HG03135 (cell line): ENCODE measurements at regions not wholly inside any gene's neighbourhood (a gene's known extent, or its start where the extent isn't known, plus 50 kb on each side); places are given as distances from the start of the nearest gene placed in this dataset.

Source experiments
- ATAC-seq: cut with Tn5 transposase; IDR thresholded peaks from one replicate; pipeline ENCODE4 v1.9.1; 2021; ENCODE audit warnings: mild to moderate bottlenecking, moderate library complexity; ENCODE audit not compliant: unreplicated experiment

DNA sequence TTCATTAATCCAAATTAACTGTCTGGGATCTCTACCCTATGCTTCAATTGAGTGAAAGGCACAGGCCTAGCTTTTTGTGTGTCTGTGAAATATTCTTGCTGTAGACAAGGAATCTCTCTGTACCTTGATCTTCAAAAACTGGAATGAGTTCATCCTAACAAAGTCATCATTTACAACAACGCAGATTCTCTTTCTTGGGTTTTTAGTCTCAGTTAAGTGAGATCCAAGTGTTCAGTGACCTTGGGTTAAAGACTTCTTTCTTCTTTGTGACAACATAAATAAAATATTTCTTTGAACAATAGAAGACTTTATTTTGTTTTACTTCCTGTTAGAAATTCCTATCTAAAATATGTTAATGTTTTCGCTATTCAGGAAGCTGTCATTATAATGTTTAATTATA is 192.2 kb upstream of the LMNTD1 start:
- no peak for ATAC-seq

DNA sequence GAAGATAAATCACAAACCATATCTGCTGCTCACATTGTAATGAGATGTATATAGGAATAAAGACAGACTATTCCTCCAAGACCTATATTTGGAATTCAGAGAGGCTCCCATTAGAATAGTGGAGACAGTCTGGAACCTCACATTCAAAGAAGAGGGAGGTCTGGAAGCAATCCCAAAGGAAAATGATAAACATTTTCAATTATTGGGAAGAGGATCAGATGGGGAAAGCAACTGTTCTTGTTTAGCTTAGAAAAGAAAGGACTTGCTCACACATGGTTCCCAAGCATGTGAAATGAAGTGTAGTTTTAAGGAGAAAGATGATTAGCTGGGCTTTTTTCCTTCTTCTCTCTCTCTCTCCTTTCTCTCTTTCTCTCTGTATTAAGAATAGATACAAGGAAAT is 193.0 kb upstream of the LMNTD1 start:
- ATAC-seq, result no peak

DNA sequence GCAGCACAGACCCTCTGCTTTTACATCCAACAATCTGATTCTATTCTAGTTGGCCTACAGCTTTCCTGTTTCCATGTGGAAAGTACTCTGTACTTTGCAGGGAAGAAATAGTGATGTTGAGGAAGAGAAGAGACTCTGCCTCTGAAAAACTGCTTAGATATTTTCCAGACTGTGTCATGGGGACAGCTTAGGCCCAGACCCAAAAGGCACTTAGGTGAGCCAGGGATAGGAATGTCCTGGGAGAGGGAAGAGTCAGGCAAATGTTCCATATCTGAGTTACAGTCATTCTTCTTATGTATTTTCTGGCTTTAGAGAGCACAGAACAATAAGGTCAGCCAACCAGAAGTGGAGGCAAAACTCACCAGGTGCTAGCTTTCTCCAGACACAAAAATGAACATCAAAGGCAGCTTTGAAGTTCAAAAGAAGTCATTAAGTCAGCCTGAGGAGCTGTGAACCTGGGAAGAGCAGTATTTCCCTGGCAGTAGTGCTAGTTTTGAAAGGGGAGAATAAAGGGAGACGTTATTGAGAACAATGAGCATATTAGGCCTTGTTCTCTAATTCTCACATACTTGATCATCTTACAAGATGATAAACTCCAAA is 199.7 kb upstream of the LMNTD1 start:
- no peak for ATAC-seq

DNA sequence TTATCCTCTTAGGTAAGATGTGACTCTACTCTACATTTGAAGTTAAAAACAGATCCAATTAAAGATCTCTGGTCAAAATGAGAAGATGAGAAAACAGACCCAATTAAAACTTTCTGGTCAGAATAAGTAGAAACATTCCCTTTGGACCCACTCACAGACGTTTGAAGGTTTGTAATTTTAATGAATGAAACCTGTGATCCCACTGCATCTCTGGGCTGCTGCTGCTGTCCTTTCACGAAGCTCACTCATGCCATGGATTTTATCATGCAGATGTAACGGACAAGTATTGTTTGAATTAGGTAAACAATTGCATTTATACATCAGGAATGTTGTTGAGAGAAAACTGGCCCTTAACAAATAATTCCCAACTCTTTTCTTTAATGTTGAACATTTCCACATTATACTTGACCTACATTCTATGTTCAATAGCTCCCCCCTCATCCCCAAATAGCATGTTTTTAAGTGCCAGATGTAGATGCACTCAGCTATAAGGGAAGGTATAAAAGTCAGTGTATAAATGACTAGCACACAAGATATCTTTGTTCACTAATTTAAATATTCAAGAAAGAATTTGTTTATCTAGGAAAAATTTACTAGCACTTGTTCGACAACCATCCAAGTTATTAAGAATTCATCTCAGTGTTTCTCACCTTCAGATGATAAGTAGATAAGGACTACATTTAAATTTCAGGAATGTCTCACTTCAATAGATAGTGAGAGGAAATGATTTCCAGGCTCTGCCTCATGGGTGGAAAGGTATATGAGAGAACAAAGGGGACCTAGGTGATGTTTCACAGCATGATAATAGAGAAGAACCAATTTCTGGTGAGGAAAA is 202.3 kb upstream of the LMNTD1 start:
- no peak for ATAC-seq

DNA sequence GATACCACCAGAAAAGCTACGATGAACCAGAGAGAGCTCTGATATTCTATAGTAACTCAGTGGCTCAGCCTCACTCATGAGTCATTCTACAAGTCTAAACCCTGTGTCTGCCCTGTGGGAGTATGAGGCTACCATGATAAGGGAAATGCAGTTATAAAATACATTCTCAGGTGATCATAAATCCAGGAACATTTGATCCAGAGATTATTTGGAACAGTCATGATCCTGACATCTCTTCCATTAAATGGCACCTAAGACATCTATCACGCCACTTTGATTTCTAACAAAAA is 202.6 kb upstream of the RASSF8 start:
- ATAC-seq, result no peak

DNA sequence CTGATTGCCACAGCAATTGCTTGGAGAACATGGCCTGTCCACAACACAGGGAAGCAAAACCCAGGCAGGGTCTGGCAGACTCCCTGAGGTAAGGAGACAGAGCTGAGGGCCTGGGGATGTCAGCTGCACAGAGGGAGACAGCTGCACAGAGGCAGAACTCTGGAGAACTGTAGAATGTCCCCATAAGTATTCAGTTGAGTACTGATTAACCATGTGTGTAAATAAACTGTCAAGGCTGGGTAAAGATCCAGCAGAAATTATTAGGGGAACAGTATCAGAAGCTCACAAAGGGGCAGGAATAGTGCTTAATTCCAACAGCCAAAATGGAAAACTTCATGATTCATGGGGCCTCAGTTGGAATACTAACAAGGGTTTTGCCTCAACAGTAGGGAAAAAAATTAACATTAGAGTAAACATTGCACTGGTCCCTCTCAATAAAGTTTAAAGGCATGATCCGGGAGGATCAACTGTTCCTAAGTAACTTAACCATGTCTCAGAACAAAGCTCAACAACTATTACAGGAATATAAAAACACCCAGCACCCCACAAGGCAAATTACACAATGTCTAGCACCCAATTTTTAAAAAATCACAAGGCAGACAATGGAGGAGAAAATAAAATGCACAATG is 201.3 kb upstream of the RASSF8 start:
- ATAC-seq, result no peak

DNA sequence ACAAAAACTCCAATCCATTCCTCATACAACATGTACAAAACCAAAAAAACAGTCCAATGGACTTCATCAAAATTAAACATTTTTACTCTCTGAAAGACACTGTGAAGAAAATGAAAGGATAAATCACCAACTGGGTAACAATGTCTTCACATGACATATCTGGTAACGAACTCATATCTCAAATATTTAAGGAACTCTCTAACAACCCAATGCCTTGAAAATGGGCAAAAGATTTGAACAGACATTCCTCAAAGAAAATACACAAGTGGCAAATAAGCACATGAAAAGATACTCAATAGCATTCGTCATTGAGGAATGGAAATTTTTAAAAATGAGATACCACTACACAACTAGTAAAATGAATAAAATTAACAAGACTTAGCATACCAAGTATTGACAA is 198.7 kb upstream of the RASSF8 start:
- ATAC-seq, result no peak

DNA sequence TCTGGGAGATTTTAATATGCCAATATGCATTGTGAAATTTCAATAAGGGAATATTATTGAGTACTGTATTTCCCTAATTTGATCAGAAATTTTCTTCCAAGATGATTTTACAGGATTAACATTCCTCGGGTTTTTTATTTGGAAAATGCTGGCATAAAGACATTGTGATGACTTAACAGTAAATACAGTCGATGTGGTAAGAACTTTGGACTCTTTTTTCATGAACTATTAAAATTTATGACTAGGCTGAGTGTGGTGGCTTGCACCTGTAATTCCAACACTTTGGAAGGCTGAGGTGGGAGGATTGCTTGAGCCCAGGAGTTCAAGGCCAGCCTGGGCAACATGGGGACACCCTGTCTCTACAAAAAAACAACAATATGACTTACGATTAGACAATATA is 197.1 kb upstream of the RASSF8 start:
- ATAC-seq, result no peak

DNA sequence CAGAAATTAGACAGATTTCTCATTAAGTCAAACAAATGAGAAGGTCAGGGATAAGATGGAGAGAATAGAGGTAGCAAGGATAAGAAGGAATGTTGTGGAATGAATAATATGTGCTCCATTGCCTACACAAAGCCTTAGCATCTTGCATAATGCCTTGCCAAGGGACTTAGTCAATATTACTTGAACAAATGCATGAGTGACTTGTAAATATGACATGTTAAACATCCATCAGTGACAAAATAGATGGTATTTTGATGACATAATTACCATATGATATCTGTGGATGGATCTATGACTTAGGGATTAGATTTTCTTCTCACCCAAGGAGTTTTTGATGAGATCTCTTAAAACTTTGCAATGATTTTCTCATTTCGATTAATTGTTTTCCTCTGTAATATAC is 194.1 kb upstream of the RASSF8 start:
- ATAC-seq, result no peak

DNA sequence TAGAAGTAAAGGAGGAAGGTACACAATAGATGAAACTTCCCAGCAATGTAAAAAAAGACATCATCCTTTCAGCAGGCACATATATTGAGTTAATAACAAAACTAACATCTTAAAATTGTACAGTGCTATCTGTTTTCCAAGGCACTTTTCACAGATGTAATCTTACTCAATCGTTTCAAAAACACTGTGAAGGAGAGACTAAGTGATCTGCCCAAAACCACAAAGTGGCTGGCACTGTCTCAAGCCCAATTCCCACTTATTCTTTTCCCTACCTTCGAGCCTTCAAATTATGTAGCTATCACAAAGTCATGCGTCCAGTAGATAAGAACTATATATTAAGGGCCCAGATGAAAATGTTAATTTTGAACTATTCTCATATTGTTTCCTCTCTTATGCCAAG is 193.6 kb upstream of the RASSF8 start:
- no peak for ATAC-seq

DNA sequence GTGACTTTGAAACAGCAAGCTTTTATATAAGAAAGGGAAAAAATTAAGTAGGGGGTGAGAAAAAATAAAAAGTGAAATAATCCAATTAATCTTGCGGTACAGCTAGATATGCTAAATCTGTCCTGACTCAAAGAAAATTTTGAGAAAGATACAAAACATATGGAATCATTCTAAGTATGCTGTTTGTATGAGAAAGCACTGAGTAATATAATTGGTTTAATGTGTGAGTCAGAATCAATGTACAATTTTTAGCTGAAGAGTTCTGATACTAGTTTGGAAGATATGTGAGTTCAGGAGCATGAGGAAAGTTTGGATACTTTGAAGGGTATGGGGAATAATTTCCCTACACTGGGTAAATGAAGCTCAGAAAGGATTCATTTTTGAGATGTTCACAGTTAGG is 190.9 kb upstream of the RASSF8 start:
- ATAC-seq, result no peak

DNA sequence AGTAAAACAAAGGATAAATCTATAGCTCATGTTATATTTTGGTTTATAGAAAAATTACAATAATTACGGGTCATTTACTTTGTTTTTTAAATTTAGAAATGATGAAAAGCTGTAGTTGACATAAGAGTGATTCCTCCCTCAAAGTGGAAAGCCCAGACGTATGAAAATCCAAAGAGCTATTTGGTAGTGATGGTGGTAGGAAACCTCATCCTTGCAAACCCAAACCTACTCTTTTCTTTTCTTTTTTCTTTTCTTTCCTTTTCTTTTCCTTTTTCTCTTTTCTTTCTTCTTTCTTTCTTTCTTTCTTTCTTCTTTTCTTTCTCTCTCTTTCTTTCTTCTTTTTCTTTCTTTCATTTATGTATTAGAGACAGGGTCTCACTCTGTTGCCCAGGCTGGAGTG is 190.3 kb upstream of the RASSF8 start:
- ATAC-seq, result no peak

DNA sequence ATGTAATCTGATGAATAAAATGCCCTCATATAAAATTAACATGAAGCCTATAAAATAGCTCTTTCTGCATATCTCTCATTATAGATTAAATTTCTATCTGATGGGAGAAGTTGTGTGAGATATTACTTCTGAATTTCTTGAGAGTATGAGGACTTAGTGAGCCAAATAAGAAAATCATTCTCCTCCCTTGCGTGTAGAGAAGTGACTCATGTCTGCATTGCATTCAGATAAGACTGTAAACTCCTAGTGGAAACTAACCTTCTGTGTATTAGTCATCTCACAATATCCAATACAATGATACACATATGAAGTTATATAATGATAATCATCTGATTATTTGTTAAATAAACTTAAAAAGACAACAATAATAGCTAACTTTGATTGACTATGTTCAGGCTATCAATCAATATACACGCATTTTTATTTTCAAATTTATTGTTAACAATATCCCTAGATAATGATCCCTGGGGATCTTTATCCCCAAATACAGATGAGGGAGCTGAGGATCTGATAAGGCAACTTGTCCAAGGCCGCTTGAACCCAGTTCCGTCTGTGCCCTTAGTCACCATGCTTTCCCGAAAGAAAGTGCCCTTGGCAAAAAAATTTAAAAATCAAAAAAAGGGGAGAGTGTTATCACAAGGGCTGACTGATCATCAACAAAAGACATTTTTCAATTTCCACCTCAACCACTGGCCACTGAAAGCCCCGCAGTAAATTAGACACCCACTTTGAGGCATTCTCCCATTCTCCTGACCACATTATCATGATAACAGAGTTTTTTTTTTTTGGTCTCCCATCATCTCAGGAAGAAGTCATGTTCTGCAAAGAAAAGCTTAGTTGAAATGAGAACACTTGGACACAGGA is 189.2 kb upstream of the RASSF8 start:
- no peak for ATAC-seq

DNA sequence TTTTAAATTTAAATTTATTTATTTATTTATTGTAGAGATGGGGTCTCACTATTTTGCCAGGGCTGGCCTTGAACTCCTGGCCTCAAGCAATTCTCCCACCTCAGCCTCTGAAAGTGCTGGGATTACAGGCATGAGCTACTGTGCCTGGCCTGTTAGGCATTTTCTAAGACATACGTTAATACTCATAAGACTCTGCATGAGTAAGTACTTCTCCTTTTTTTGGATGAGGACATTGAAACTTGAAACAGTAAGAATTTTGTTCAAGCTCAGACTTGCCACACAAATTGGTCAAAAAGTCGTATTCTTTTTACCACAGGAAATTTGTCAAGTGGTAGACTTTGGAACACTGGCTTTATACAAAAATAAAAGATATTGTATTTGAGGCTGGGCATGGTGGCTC is 187.4 kb upstream of the RASSF8 start:
- no peak for ATAC-seq

DNA sequence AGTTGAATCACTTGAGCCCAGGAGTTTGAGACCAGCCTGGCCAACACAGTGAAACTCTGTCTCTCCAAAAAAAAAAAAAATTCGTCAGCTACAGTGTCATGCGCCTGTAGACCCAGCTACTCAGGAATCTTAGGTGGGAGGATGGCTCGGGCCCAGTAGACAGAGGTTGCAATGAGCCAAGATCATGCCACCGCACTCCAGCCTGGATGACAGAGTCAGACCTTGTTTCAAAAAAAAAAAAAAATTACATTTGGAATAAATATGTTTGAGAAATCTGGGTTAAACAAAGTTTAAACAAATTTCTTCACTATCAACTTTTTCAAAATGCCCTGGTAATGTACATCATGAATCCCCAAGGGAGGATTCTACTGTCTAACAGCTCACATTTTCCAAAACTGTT is 187.0 kb upstream of the RASSF8 start:
- ATAC-seq, result no peak

DNA sequence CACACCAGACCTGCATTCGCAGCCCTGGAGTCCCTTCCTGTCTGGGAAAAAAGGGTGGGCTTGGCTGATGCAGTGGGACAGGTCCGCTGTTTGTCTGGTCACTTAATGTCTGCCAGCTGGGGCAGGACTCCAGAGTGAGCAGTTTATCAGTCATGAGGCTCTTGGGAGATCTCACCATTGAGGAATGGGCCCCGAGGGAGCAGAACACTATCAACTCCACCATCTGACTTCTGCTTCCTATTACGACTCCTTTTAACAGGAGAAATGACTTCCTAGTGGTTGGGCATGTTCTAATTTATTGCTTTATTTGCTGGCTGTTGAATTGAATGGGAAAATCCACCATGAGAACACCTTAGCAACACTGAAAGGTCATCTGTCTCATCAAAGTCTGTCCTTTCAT is 182.5 kb upstream of the RASSF8 start:
- ATAC-seq, result no peak

DNA sequence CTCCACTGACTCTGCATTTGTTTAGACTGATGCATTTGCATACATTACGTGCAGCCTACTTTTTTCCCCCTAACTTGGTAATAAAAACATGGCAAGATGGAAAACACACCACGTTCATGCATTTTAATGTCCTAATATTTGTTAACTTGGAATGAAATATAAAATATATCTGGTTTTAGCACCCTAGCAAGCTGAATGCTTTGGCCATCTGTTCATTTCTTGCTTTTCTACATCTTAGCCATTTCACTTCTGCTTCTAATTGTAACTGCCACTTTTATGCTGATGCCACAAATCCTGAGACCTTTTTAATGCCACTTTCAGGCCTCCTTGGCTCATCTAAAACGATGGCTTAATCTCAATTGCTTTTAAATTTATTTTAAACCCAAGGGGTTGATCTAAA is 177.7 kb upstream of the RASSF8 start:
- no peak for ATAC-seq

DNA sequence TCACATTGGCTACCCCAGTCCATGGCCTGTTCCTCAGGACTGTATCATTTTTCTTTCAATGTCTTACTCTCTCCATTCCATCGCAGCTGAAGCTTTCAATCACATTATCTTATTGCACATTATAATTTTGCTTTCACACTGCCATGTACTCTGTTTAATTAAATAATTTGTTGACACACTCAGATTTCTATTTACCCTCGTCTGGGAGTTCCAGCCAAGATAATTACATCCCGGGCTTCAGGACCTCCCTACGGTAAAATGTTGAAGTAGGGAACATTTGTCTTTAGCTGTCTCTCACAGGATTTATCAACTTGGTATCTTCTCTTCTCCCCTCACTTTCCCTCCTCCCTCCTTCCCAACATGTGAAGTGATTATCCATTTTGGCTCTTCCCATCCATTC is 177.2 kb upstream of the RASSF8 start:
- no peak for ATAC-seq

DNA sequence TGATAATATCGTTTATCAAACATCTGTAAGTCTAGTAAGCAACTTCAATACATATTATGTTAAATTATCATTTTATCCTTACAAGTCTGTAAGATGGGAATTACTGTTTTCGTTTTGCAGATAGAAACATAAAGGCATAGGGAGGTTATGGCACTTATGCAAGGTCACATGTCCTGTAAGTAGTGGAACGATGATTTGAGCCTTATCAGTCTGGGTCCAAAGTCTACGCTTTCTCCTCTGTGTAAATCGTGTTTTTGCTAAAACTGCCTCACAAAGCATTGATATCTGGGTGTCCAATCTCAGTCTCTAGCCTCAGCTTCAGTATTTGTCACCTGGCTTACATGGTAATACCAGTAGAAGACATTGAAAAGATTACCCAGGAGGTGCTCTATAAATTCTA is 174.9 kb upstream of the RASSF8 start:
- ATAC-seq, result no peak

DNA sequence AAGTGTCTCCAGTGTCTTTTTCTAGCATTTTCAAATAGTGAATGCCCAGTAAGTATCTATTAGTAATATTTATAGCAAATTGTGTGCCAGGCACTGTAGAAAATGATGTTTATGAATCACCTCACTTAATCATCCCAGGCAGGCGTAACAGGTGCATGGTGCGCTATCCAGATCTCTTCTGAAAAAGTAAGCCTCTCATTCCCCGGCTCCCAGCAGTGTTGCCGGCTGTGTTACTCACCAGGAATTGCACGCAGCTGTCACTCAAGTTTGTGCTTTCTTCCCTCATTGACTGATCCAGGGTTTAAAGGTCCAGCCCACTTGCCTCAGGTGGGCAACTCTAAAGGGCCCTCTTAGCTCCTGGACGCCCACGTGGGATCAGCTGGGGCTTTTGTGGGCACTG is 173.8 kb upstream of the RASSF8 start:
- ATAC-seq, result no peak

DNA sequence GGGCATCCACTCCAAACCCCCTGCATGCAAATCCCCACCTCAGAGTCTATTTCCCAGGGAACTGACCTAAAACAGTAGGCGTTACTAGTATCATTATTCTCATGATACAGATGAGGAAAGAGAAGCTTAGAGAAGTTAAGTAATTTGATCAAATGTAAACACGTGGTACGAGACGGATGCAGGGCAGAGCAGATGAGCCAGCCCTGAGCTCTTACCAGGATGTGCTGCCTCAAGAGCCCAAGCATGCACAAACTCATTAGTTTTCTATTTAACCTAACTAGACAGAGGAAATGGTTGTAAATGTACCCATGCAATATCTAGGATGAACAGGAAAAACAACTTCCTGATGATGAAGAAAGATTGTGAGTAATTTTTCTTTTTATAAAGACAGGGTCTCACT is 173.3 kb upstream of the RASSF8 start:
- no peak for ATAC-seq

DNA sequence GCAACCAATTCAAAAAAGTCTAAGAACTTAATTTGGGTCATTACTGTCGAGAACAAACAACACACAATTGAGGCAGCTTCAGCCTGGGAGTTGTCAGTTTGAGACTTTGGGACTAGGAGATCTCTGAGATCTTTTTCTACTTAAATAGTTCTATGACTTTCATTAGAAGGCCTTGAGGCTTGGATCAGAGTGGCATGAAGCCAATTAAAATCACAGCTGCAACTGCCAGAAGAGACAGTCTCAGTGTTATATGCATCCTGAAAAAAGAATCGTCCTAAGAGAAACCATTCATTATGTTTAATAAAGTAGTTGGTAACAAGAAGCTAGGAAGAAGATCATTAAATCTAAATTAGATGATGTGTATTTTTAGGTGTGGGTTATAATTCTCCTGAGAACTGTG is 170.8 kb upstream of the RASSF8 start:
- ATAC-seq, result no peak
